HG03135 (cell line): ENCODE measurements at regions not wholly inside any gene's neighbourhood (a gene's known extent, or its start where the extent isn't known, plus 50 kb on each side); places are given as distances from the start of the nearest gene placed in this dataset.
"Not testable (repeated sequence)": the region's sequence is repeated elsewhere in the genome, so short reads cannot be mapped to it uniquely, and the experiment has no call there.

Experiments used
- ATAC-seq: cut with Tn5 transposase; IDR thresholded peaks from one replicate; pipeline ENCODE4 v1.9.1; 2021; ENCODE audit warnings: mild to moderate bottlenecking, moderate library complexity; ENCODE audit not compliant: unreplicated experiment

DNA sequence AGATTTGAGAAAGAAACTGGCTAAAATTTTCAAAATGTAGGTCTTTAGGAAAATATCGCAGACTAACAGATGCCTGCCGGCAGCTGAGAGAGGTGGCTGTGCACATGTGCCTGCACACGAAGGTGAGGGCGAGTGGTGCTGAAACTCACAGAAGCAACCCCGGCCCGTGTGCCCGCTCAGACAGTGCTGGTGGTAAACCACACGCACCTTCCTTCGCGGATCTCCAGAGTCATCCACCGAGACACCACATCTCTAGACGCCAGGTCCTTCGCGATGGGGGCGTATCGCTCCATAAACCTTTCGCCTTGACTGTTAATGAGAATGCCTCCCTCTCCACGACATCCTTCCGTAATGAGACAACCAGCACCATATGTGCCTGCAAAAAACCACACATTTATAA lies 68.5 kb upstream of the TNK2 start:
- ATAC-seq, result not testable (repeated sequence)

GRCh38 chr3:195974281-195974680 lies 65.9 kb upstream of the TNK2 start:
- ATAC-seq, result not testable (repeated sequence)

- not testable (repeated sequence) for ATAC-seq
These were observed 62.5 kb upstream of the TNK2 start for GRCh38 chr3:195970873-195971272.

DNA sequence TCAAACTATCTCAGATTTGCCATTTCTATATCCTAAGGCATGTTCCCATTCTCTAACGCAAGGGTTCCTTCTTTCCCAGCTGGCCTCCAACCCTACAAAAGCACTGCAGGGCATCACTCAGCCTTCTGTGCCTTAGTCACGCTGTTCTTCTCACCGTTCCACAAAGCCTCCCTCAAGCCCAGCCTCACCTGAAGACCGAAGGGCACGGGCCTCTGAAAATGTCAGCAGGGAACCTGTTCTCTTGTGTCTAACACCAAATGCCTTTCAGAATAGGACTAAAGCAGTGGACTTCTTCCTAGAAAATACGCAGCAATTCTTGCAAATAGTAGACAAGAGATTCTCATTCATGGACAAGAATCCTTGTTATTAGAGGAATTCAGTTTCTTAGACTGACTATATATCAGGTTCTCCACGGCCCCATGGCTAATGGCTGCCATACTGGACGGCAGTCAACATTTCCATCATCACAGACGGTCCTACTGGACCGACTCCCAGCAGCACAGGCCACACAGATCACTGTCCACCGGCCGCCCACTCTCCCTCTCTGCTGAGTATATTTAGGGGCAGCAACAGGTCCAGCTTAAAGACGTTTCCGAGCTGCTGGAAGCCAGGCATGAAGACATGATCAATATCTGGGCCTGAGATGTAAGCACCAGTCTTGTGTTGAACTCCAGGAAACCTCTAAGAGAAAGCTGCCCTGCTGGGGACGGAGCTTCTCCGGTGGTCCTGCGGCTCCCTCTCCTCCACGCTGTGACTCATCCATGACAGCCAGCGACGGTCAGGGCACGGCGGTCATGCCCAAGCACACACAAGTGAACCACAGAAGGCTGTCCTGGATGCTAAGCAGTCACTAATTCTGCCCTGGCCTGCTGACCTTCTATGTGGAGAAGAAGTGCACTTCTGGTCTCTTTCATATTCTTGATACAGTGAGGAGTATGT lies 61.8 kb upstream of the TNK2 start:
- ATAC-seq, result not testable (repeated sequence)

GRCh38 chr3:195969341-195969740 lies 61.0 kb upstream of the TNK2 start:
- not testable (repeated sequence) for ATAC-seq

- not testable (repeated sequence) for ATAC-seq
These were observed 59.8 kb upstream of the TNK2 start for GRCh38 chr3:195968104-195968503.

DNA sequence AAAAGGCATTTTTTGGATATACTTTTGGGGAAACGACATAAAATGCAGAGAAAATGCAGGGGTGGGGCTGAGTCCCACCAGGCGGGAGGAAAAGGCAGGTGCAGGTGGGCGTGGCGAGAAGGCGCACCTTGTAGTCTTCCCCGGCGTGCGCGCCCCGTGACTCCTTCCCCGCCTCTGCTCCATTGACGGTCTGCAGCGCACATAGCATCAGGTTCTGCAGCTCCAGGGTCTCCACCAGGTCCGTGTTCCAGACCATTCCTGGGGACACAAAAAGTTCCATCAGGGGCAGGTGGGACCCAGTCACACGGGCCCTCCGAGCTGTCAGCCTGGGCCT lies 59.0 kb upstream of the TNK2 start:
- ATAC-seq, result not testable (repeated sequence)

GRCh38 chr3:195966563-195967386 lies 58.4 kb upstream of the TNK2 start:
- ATAC-seq, result not testable (repeated sequence)

DNA sequence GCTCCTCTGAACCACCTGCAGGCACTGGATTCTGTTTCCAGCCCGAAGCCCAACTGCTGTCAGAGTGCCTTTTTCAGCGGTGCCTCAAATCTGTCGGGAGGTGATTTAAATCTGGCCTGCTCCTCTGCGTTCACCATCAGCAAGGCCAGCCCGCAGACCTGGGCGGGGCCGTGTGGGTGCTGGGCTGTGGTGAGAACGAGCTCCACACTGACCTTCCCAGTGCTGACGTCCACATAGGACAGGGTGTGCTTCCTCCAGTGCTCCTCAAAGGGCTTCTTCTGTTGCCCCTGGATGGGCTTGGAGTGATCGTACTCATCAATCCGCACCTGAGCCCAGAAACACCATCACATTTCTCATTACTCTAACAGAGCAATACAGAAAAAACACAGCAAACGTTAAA lies 56.9 kb upstream of the TNK2 start:
- ATAC-seq, result not testable (repeated sequence)

DNA sequence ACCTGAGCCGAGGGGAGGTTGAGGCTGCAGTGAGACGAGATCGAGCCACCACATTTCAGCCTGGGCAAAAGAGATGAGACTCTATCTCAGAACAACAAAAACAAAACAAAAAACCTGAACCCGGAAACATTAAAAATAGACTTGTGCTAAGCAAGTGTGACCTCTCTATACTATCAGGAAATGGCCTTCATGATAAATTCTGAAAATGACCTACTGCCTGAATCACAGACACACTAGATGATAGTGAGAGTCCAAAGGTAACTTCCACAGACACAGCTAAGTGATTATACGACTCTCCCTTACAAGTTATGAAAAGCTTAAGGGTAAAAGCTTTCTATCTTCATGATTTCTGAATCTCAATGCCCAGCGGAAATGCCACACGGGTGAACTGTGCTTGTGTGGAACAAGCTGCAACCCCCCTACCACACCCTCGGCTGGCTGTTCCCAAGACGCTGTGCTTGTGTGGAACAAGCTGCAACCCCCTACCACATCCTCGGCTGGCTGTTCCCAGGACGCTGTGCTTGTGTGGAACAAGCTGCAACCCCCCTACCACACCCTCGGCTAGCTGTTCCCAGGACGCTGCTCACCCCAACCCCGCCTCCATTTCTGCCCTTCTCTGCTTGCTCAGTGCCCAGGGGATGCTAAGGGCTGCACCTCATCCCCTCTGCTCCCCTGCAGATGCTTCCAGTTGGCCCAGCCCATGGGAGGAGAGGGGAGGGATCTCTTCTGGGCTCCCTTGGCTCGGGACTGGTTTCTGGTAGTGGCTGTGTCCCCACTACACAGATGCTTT lies 56.2 kb upstream of the TNK2 start:
- ATAC-seq, result not testable (repeated sequence)

GRCh38 chr3:195962222-195962621 lies 53.9 kb upstream of the TNK2 start:
- ATAC-seq, result not testable (repeated sequence)

- not testable (repeated sequence) for ATAC-seq
These were observed 52.8 kb upstream of the TNK2 start for GRCh38 chr3:195960971-195961775.

DNA sequence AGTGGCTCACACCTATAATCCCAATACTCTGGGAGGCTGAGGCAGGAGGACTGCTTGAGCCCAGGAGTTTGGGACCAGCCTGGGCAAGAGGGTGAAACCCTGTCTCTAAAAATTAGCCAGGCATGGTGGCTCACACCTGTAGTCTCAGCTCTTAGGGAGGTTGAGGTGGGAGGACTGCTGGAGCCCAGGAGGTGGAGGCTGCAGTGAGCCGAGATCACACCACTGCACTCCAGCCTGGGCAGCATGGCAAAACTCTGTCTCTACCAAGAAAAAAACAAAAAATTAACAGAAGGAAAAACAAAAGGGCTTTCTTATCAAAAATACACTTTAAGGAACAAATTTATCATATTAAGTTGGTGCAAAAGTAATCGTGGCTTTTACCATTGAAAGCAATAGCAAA lies 51.8 kb upstream of the TNK2 start:
- ATAC-seq, result not testable (repeated sequence)

DNA sequence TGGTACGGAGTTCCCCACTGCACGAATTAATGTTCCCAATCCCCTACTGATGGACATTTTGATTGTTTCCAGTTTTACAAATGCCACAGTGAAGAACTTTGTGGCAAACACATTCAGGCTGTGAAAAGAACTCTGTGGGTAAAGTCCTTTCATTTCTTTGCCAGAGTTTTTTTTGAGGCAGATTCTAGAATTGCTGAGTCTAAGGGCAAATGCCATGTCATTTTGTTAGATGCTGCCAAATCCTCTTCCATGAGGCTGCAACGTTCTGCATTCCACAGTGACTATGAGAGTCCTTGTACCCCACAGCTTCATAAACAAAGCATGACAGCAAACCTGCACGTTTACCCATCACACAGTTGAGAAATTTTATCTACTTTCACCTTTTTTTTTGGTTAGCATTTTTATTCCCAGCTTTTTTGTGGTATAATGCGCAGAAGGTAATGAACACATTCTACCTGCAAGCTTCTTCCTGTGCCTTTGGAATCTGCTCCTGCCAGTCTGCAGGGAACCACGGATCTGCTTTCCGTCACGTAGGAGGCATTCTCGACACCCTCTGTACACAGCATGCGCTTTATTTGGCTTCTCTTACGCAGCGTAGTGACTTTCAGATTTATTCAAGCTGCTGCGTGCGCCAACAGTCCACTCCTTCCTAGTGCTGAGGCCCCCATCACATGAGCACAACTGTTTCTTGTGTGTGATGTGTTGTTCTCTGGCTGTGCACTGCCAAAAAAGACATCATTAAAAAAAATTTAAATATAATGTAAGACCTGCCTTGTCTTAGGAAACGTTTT lies 51.2 kb upstream of the TNK2 start:
- ATAC-seq, result not testable (repeated sequence)

GRCh38 chr3:195958736-195959135 lies 50.4 kb upstream of the TNK2 start:
- not testable (repeated sequence) for ATAC-seq
